GM08714 (cell line): ENCODE measurements at regions not wholly inside any gene's neighbourhood (a gene's known extent, or its start where the extent isn't known, plus 50 kb on each side); places are given as distances from the start of the nearest gene placed in this dataset.

Experiments
- H3K4me3 ChIP-seq: fragments of 200-500 bp; sonication (Bioruptor generic); 2 replicates; pipeline ENCODE4 v1.5.1; 2014; ENCODE audit warnings: mild to moderate bottlenecking, low read length, inconsistent platforms
- ZNF274 ChIP-seq: IDR thresholded peaks from 2 replicates; pipeline ENCODE4 v1.6.1; 2012; ENCODE audit warnings: mild to moderate bottlenecking, low read depth, low read length

DNA sequence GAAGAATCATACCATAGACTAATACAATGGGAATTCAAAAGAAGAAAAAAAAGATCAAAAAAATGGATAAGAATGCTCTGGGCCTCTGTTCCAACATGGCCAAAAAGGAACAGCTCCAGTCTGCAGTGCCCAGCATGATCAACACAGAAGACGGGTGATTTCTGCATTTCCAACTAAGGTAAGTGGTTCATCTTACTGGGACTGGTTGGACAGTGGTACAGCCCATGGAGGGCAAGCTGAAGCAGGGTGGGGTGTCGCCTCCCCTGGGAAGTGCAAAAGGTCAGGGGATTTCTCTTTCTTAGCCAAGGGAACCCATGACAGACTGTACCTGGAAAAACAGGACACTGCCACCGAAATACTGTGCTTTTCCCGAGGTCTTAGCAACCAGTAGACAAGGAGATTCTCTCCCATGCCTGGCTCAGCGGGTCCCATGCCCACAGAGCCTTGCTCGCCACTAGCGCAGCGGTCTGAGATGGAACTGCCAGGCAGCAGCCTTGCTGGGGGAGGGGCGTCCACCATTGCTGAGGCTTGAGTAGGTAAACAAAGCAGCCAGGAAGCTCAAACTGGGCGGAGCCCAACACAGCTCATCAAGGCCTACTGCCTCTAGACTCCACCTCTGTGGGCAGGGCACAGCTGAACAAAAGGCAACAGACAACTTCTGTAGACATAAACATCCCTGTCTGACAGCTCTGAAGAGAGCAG lies 428.4 kb downstream of the MN1 start:
- H3K4me3 ChIP-seq: no peak overlapping the region
- TF ChIP-seq ZNF274: no peak

DNA sequence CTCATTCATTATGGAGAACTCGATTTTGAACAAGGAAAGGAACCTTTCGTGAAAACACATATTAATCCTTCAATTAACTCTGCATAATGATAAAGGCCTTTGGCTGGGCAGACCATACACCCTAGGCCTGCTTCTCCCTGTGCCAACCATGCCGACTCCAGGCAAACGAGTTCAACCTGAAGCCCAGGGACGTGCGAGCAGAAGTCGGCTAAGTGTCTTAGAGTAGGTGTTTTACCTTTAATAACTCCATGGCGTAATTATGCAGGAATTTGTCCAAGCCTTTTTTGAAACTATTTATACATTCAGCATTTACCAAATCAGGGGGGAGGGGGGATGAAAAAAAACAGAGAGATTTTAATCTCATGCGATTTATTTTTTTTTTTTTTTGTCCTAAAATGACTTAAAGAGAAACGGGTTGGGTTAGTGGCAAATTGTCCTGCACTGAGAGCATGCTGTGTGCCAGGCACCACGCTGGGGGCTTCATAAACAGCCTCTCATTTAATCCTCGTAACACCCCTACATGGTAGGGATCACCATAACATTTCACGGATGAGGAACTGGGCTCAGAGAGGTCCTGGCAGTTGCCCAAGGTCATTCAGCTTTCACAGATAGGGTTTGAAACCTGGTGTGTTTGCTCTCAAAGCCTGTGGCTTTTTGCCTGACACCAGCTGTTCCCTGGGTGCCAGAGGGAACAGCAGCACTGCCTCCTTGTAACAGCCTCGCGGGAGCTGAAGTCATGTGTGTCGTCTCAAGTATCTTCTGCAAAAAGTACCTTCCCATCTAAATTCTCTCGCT lies 423.9 kb downstream of the MN1 start:
- TF ChIP-seq ZNF274: no peak
- no peak overlapping the region for H3K4me3 ChIP-seq

DNA sequence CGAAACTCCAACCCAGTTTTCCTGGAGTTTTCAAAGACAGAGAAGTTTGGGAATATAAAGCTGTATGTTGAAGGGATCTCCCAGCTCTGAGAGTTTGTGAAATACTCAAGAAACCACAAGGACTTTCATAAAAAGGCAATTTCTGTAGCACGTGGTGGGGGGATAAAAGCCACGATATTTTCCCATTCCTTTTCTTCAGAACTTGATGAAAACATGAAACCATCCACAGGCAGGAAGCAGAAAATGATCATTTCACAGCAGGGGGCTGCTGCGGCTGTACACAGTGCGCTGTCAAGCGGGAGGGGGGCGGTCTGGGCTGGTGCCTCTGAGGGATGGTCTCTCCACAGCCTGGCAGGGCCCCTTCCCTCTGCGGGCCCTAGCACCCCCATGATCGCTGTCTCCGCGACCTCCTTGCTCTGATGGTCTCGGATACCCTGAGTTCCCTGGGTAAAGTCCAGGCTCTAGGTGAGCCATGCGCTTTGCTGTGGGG lies 423.2 kb downstream of the MN1 start:
- no peak for TF ChIP-seq ZNF274

DNA sequence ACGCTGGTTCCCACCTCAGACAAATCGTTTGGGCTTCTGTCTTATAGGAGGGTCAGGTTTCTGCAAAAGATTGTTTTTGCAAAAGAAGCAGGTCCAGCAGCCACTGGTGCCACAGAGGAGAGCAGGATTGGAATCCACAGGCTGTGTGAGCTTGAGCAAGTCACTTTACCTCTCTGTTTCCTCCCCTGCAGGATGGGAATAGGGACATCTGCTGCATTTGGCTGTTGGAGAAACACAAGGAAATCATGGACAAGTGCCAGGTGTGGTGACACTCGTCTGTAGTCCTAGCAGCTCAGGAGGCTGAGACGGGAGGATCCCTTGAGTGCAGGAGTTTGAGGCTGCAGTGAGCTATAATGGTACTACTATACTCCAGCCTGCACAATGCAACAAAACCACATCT lies 422.6 kb downstream of the MN1 start:
- no peak for TF ChIP-seq ZNF274
- no peak overlapping the region for H3K4me3 ChIP-seq

More for the DNA sequence above, 423.2 kb downstream of the MN1 start:
- no peak overlapping the region for H3K4me3 ChIP-seq

DNA sequence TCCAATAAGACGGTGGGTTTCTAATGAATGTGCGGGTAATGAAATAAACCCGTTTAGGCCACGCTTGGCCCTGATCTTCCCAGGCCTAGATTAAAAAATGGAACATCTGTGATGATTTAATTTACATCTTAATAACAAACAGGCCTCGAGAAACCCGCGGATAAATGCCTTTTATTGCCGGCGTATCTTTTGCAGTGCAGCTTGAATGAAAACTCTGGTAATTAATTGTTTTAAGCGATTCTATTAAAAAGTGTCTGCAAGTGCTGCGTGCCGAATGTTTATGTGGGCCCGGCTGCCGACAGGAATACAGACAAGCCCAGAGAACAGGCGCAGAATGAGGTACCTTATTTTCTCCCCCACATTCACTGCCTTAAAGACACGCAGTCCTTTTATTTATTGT lies 420.7 kb downstream of the MN1 start:
- no peak overlapping the region for H3K4me3 ChIP-seq
- no peak for TF ChIP-seq ZNF274

DNA sequence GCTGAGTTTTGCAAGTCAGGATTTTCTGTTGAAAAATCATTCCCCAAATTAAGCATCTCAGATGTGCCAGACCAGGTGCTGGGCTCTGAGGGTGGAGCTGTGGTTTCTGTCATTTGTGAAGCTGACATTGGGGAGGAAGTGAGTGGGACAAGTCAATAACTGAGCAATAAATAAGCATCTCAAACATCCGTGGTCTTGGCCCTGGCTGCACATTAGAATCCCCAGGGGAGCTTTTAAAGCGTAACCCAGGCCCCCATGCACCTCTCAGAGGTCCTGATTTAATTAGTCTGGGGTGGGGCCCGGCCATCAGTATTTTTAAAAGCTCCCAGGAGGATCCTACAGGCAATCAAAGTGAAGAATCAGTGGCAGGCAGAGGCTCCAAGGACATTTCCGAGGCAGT lies 420.0 kb downstream of the MN1 start:
- no peak for TF ChIP-seq ZNF274

DNA sequence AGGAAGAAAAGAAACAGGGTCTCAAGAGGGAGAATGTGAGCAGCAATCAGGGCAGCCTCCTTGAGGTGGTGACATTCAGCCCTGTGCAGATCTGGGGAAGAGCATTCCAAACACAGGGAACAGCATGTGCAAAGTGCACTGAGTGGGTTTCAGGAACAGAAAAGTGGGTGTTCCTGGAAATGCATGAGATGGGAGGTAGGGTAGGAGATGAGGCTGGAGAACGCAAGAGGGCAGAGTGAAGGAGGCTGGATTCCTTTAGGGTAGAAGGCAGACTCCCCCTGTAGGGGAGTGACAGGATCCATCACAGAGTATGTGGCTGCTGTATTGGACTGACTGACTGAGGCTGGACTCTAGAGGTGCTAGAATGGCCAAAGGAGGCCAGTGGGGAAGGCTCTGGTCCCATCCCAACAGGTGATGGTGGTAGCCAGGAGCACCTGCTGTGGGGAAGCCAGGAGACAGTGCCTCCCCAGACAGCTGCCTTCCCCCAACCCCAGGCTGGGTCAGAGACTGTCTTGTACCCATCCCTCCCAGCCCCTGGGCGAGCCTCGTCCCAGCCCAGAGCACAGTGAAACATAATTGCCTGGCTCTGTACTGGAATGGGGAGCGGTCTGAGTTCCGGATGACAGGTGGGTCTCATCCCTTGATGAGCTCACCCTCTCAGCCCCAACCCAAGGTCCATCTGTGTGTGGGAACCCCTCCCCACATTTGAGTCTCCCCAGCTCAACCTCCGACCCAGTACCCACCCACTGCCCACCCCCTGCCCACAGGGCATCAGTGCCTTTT lies 419.4 kb downstream of the MN1 start:
- no peak overlapping the region for H3K4me3 ChIP-seq
- no peak for TF ChIP-seq ZNF274

More for the DNA sequence above, 420.0 kb downstream of the MN1 start:
- H3K4me3 ChIP-seq: no peak overlapping the region

DNA sequence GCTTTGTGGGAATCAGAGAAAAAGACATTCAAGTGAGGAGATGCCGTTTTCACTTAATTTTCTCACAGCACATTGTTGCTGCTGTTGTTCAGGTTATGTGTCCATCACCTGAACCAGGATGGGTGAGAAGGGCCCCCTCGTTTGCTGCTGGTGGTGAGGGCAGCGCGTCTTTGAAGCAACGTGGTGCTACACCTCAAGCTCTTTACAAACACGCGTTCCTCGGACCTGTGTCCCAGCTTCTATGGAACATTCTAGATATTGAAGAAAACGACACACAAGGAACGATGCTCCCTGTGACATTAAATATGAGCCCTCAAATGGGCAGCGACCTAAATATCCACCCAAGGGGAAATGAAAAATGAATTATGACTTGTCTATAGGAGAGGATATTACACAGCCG lies 418.6 kb downstream of the MN1 start:
- TF ChIP-seq ZNF274: no peak
- H3K4me3 ChIP-seq: no peak overlapping the region

DNA sequence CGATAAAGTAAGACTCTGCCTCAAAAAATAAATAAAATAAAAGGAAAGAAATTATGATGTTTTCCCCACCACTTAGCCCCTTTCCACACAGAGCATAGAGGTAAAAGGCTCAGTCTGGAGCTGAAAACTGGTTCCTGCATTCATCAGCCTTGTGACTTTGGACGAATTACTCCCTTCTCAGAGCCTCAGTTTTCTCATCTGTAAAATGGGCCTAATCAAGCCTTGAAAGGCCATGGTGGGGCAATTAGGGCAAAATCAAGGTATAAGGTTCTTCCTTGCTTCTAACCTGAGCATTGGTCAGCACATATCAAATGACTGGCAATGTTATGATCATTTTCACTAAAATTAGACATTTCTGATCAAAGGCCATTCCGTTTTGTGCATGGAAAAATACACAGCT lies 417.7 kb downstream of the MN1 start:
- H3K4me3 ChIP-seq: no peak overlapping the region
- TF ChIP-seq ZNF274: no peak

DNA sequence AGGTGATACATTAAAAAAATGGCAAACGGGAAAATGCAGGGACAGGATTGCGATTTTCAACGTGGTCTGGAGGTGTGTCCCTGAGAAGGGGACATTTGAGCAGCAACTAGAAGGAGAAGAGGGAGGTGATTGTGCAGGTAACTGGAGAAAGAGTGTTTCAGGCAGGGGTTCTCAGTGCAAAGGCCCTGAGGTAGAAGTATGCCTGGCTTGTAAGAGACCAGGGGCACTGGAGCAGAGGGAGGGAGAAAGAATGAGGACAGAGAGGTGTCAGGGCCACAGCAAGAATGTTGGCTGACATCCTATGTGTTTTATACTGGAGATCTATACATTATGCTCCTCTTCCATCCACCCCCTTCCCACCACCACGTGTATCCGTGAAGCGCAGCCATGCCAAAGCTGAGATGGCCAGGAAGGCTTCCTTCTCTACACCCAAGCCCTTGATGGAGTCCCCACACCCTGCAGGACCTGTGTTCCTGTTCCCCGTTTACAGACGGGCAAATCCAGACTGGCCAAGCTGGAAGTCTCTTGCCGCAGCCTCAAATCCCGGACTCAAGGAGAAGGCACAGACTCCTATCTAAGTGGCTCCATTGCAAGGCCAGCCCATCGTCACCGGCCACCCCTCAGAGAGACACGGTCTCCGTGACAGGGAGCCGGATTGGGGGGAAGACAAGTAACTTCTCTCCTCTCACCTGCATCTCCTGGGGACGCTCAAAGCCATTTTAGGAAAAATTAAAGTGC lies 416.1 kb downstream of the MN1 start:
- no peak for TF ChIP-seq ZNF274
- no peak overlapping the region for H3K4me3 ChIP-seq

DNA sequence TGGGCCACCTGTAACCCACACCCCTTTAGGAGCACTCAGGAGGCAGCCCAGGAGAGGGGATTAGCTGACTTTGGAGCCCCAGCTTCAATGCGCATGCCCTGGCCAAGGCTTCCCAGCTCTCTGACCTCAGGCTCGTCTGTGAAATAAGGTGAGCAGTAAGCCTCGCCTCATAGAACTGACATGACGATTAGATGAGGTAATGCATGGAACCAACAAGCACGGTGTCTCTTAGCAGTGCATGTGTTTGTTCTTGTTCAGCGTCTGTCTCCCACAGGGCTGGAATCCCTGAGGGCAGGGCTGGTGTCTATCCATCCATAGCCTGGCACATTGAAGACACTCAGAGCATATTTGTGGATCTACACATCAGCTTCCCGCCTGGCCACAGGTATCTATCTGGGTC lies 415.4 kb downstream of the MN1 start:
- no peak overlapping the region for H3K4me3 ChIP-seq
- TF ChIP-seq ZNF274: no peak

DNA sequence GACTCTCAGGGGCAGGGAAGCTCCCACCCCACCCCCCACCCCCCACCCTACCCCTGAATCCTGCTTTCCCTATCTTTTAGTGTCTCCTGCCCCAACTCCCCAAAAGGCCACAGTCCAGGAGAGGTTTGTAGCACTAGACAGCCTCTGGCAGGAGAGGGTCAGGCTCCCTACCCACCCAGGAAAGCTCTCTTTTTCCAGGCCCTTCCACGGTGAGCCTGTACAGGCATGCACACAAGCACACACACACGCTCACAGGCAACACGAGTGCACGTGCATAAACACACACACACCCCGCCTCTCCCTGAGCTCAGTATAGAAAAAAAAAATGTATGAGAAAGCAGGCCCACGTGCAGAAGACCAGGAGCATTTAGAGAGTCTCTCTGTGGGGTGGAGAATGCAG lies 414.0 kb downstream of the MN1 start:
- H3K4me3 ChIP-seq: no peak overlapping the region
- no peak for TF ChIP-seq ZNF274

DNA sequence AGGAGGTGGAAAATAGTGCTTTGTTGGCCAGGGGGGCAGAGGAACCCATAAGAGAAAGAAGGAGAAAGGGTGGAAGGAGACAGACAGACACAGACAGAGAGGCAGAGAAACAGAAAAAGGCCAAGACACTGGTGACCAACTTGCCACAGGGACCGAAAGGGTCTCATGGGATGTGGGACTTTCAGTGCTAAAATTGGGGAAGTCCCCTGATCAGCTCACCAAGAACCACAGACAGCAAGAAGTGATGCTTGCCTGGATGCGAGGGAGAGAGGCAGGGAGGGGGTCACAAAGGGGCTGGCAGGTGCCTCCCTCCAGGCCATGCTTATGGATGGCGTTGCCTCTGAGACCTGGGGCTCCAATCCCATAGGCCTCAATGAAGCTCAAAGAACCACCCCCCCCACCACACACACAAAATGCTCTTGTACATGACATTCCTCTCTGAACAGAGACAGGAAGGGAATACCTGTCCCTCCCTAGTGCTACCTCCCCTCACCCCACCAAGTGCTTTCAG lies 413.4 kb downstream of the MN1 start:
- TF ChIP-seq ZNF274: no peak
- no peak overlapping the region for H3K4me3 ChIP-seq

DNA sequence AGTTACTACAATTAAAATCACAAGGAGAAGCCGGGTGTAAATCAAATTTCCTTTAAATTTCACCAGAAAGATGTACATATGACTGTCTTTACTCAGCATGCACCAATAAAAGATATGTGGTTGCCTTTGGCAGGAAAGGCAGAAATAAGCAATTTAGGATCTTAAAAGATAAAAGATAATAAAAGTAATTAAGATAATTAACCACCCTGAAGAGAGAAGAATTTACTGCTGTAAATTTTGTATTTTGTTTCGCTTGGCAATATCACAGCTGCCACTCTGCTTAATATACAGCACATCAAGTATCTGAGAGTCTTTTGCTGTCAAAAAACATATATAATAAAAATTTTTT lies 411.9 kb downstream of the MN1 start:
- no peak for TF ChIP-seq ZNF274
- H3K4me3 ChIP-seq: no peak overlapping the region
